ENCODE measurements at regions not wholly inside any gene's neighbourhood (a gene's known extent, or its start where the extent isn't known, plus 50 kb on each side); places are given as distances from the start of the nearest gene placed in this dataset.
A peak's percentile ranks its signal among the peaks of the same experiment; 100 is the strongest.

GRCh38 chr2:35408320-35408719, 947.3 kb upstream of the CRIM1 start:
- Histone ChIP-seq H3K36me3 (no peaks in the 10 kb centered on the region), H3K9me3 (no peaks in the 10 kb centered on the region), H3K4me3 (no peak overlapping the region), H3K27me3 (no peaks in the 10 kb centered on the region)
- no peak for DNase-seq

- DNase-seq = no peak
- H3K4me3 ChIP-seq = no peak overlapping the region
- no peaks in the 10 kb centered on the region for H3K9me3 ChIP-seq
- no peaks in the 10 kb centered on the region for H3K27me3 ChIP-seq
- no peaks in the 10 kb centered on the region for H3K36me3 ChIP-seq
Observed at GRCh38 chr2:35391736-35392442, 963.7 kb upstream of the CRIM1 start.

GRCh38 chr2:35378791-35379190, 976.8 kb upstream of the CRIM1 start:
- Histone ChIP-seq H3K9me3 (no peaks in the 10 kb centered on the region), H3K36me3 (no peaks in the 10 kb centered on the region), H3K27me3 (no peaks in the 10 kb centered on the region), H3K4me3 (no peak overlapping the region)
- DNase-seq = no peak

GRCh38 chr2:35374845-35375244, 980.7 kb upstream of the CRIM1 start:
- DNase-seq = no peak
- H3K4me3 ChIP-seq = no peak overlapping the region
- no peaks in the 10 kb centered on the region for H3K36me3 ChIP-seq
- no peaks in the 10 kb centered on the region for H3K27me3 ChIP-seq
- no peaks in the 10 kb centered on the region for H3K9me3 ChIP-seq

- no peak overlapping the region for H3K4me3 ChIP-seq
- H3K27me3 ChIP-seq = no peaks in the 10 kb centered on the region
- DNase-seq = no peak
- no peaks in the 10 kb centered on the region for H3K36me3 ChIP-seq
- no peaks in the 10 kb centered on the region for H3K9me3 ChIP-seq
Observed at GRCh38 chr2:35365859-35366258, 989.7 kb upstream of the CRIM1 start.

- H3K4me3 ChIP-seq = no peak overlapping the region
- H3K9me3 ChIP-seq = no peaks in the 10 kb centered on the region
- no peaks in the 10 kb centered on the region for H3K27me3 ChIP-seq
- DNase-seq = no peak
- no peaks in the 10 kb centered on the region for H3K36me3 ChIP-seq
Observed at GRCh38 chr2:35356332-35356731, 999.2 kb upstream of the CRIM1 start.

- H3K36me3 ChIP-seq = no peaks in the 10 kb centered on the region
Observed at GRCh38 chr2:35355056-35355455, 1000.5 kb upstream of the CRIM1 start.

GRCh38 chr2:35347561-35347960, 1008.0 kb upstream of the CRIM1 start:
- Histone ChIP-seq H3K36me3 (no peaks in the 10 kb centered on the region), H3K4me3 (no peak overlapping the region), H3K9me3 (no peaks in the 10 kb centered on the region), H3K27me3 (no peaks in the 10 kb centered on the region)
- DNase-seq = no peak

More at GRCh38 chr2:35355056-35355455, 1000.5 kb upstream of the CRIM1 start:
- DNase-seq = no peak
- Histone ChIP-seq H3K9me3 (no peaks in the 10 kb centered on the region), H3K27me3 (no peaks in the 10 kb centered on the region), H3K4me3 (no peak overlapping the region)

- DNase-seq = no peak
- Histone ChIP-seq H3K27me3 (no peaks in the 10 kb centered on the region), H3K9me3 (no peaks in the 10 kb centered on the region), H3K4me3 (no peak overlapping the region), H3K36me3 (no peaks in the 10 kb centered on the region)
Observed at GRCh38 chr2:35343135-35343534, 1012.4 kb upstream of the CRIM1 start.

- no peak for DNase-seq
- Histone ChIP-seq H3K36me3 (no peaks in the 10 kb centered on the region), H3K27me3 (no peaks in the 10 kb centered on the region), H3K4me3 (no peak overlapping the region), H3K9me3 (no peaks in the 10 kb centered on the region)
Observed at GRCh38 chr2:35339211-35339610, 1016.4 kb upstream of the CRIM1 start.

- Histone ChIP-seq H3K4me3 (no peak overlapping the region), H3K9me3 (no peaks in the 10 kb centered on the region), H3K36me3 (no peaks in the 10 kb centered on the region), H3K27me3 (no peaks in the 10 kb centered on the region)
- DNase-seq = no peak
Observed at GRCh38 chr2:35337922-35338321, 1017.7 kb upstream of the CRIM1 start.

- no peak for DNase-seq
- H3K4me3 ChIP-seq = no peak overlapping the region
- H3K9me3 ChIP-seq = no peaks in the 10 kb centered on the region
- no peaks in the 10 kb centered on the region for H3K27me3 ChIP-seq
- H3K36me3 ChIP-seq = no peaks in the 10 kb centered on the region
Observed at GRCh38 chr2:35314049-35314448, 1041.5 kb upstream of the CRIM1 start.

GRCh38 chr2:35301369-35301768, 1054.2 kb upstream of the CRIM1 start:
- H3K36me3 ChIP-seq = no peaks in the 10 kb centered on the region
- no peaks in the 10 kb centered on the region for H3K9me3 ChIP-seq
- peaks cover 4% of the 10 kb centered on the region; the same call in 1 of the 2 replicates for H3K27me3 ChIP-seq
- DNase-seq = no peak
- H3K4me3 ChIP-seq = no peak overlapping the region

GRCh38 chr2:35298493-35298892, 1057.1 kb upstream of the CRIM1 start:
- no peaks in the 10 kb centered on the region; the same call in 1 of the 2 replicates for H3K27me3 ChIP-seq
- DNase-seq = peak; percentile 87
- H3K9me3 ChIP-seq = no peaks in the 10 kb centered on the region
- H3K36me3 ChIP-seq = no peaks in the 10 kb centered on the region
- no peak overlapping the region for H3K4me3 ChIP-seq

GRCh38 chr2:35297403-35297802, 1058.2 kb upstream of the CRIM1 start:
- Histone ChIP-seq H3K9me3 (no peaks in the 10 kb centered on the region), H3K36me3 (no peaks in the 10 kb centered on the region), H3K4me3 (no peak overlapping the region), H3K27me3 (no peaks in the 10 kb centered on the region; the same call in 1 of the 2 replicates)
- DNase-seq = no peak

GRCh38 chr2:35294636-35295263, 1060.8 kb upstream of the CRIM1 start:
- Histone ChIP-seq H3K4me3 (no peak overlapping the region), H3K9me3 (no peaks in the 10 kb centered on the region), H3K36me3 (no peaks in the 10 kb centered on the region), H3K27me3 (no peaks in the 10 kb centered on the region)
- DNase-seq = no peak

GRCh38 chr2:35293261-35293660, 1062.3 kb upstream of the CRIM1 start:
- no peaks in the 10 kb centered on the region for H3K27me3 ChIP-seq
- H3K4me3 ChIP-seq = no peak overlapping the region
- no peaks in the 10 kb centered on the region for H3K36me3 ChIP-seq
- no peak for DNase-seq
- H3K9me3 ChIP-seq = no peaks in the 10 kb centered on the region

GRCh38 chr2:35292199-35292598, 1063.4 kb upstream of the CRIM1 start:
- Histone ChIP-seq H3K27me3 (no peaks in the 10 kb centered on the region), H3K36me3 (no peaks in the 10 kb centered on the region), H3K4me3 (no peak overlapping the region), H3K9me3 (no peaks in the 10 kb centered on the region)
- no peak for DNase-seq

Measured in MG63 (cell line).